ENCODE measurements at regions not wholly inside any gene's neighbourhood (a gene's known extent, or its start where the extent isn't known, plus 50 kb on each side); places are given as distances from the start of the nearest gene placed in this dataset.

GRCh38 chr3:67739851-67740250 lies 85.4 kb upstream of the SUCLG2 start:
- TF ChIP-seq, protein P1, sequence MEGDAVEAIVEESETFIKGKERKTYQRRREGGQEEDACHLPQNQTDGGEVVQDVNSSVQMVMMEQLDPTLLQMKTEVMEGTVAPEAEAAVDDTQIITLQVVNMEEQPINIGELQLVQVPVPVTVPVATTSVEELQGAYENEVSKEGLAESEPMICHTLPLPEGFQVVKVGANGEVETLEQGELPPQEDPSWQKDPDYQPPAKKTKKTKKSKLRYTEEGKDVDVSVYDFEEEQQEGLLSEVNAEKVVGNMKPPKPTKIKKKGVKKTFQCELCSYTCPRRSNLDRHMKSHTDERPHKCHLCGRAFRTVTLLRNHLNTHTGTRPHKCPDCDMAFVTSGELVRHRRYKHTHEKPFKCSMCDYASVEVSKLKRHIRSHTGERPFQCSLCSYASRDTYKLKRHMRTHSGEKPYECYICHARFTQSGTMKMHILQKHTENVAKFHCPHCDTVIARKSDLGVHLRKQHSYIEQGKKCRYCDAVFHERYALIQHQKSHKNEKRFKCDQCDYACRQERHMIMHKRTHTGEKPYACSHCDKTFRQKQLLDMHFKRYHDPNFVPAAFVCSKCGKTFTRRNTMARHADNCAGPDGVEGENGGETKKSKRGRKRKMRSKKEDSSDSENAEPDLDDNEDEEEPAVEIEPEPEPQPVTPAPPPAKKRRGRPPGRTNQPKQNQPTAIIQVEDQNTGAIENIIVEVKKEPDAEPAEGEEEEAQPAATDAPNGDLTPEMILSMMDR (IDR thresholded peaks at IDR 0.05) = no peak
- no peak for TF ChIP-seq POLR2A (IDR thresholded peaks at IDR 0.05)
- no peak for TF ChIP-seq EP300 (IDR thresholded peaks at IDR 0.05)

All from ovary (tissue), 3 donors.